Keratinocyte (primary cell): ENCODE measurements at regions not wholly inside any gene's neighbourhood (a gene's known extent, or its start where the extent isn't known, plus 50 kb on each side); places are given as distances from the start of the nearest gene placed in this dataset.

Source experiments
- DNase-seq: peaks from one replicate; pipeline ENCODE4 v3.0.0-alpha.2; 2011; ENCODE audit warnings: low read depth, missing footprints, low spot score
- FAIRE-seq: peaks from 2 replicates; lab custom pipeline; 2011; peaks lifted over from hg19 to GRCh38; lab: Jason Lieb, UNC
- H2AFZ ChIP-seq: 2 replicates; pipeline ENCODE4 v1.6.0; 2012; ENCODE audit warnings: low read length, control low read depth, inconsistent platforms; ENCODE audit not compliant: control insufficient read depth
- H3K27ac ChIP-seq: 2 replicates; pipeline ENCODE4 v1.5.1; 2011; ENCODE audit warnings: low read length; ENCODE audit not compliant: control insufficient read depth, insufficient read depth
- H3K27me3 ChIP-seq: 3 replicates; pipeline ENCODE4 v1.6.0; 2011; ENCODE audit warnings: low read length; ENCODE audit not compliant: control insufficient read depth, insufficient read depth; ENCODE audit errors: extremely low read depth
- H3K36me3 ChIP-seq, 2 experiments: 2 replicates in 1 of 2; 3 replicates in 1 of 2; pipeline ENCODE4 v1.5.1; 2011; ENCODE audit warnings: low read length in 2 of 2, mild to moderate bottlenecking in 1 of 2; ENCODE audit not compliant: control insufficient read depth in 2 of 2, insufficient read depth in 2 of 2; ENCODE audit errors: extremely low read depth in 1 of 2
- H3K4me1 ChIP-seq: 3 replicates; pipeline ENCODE4 v1.5.1; 2011; ENCODE audit warnings: low read length; ENCODE audit not compliant: control insufficient read depth, insufficient read depth; ENCODE audit errors: extremely low read depth
- H3K4me2 ChIP-seq: 3 replicates; pipeline ENCODE4 v1.6.0; 2011; ENCODE audit warnings: low read depth, low read length; ENCODE audit not compliant: control insufficient read depth, insufficient read depth; ENCODE audit errors: extremely low read depth
- H3K4me3 ChIP-seq, 3 experiments: fragments of 200-600 bp in 1 of 3; sonication (generic) in 1 of 3; 2 replicates in 2 of 3; 3 replicates in 1 of 3; pipeline ENCODE4 v1.5.1; 2011 to 2016; ENCODE audit warnings: low read length in 3 of 3, mild to moderate bottlenecking in 3 of 3, control low read depth in 2 of 3, inconsistent platforms in 1 of 3, low read depth in 1 of 3, mixed read lengths in 1 of 3, mixed run types in 1 of 3, moderate library complexity in 1 of 3; ENCODE audit not compliant: control insufficient read depth in 2 of 3, insufficient read depth in 2 of 3; ENCODE audit errors: extremely low read depth in 1 of 3
- H3K79me2 ChIP-seq: 2 replicates; pipeline ENCODE4 v1.6.0; 2012; ENCODE audit warnings: low read length; ENCODE audit not compliant: control insufficient read depth, insufficient read depth
- H3K9ac ChIP-seq: 3 replicates; pipeline ENCODE4 v1.6.0; 2011; ENCODE audit warnings: low read length; ENCODE audit not compliant: control insufficient read depth, insufficient read depth; ENCODE audit errors: extremely low read depth
- H3K9me1 ChIP-seq: 3 replicates; pipeline ENCODE4 v1.6.0; 2011; ENCODE audit warnings: low read length; ENCODE audit not compliant: control insufficient read depth, insufficient read depth; ENCODE audit errors: extremely low read depth
- H3K9me3 ChIP-seq: 2 replicates; pipeline ENCODE4 v1.5.1; 2012; ENCODE audit warnings: low read depth, low read length; ENCODE audit not compliant: control insufficient read depth
- H4K20me1 ChIP-seq: 3 replicates; pipeline ENCODE4 v1.6.0; 2011; ENCODE audit warnings: low read length; ENCODE audit not compliant: control insufficient read depth, insufficient read depth; ENCODE audit errors: extremely low read depth
- EZH2 ChIP-seq: IDR thresholded peaks from one replicate; pipeline ENCODE4 v1.6.1; 2012; ENCODE audit warnings: inconsistent platforms, mild to moderate bottlenecking, low read length, moderate library complexity
- dilution Hi-C: fragments of 300-500 bp; cut with MboI; formaldehyde crosslinking; loops from one replicate; pipeline ENCODE4 v1.7.0; 2020; ENCODE audit warnings: low sequenced_read_pairs; ENCODE audit not compliant: extremely low pct_ligation_motif_present
- TF ChIP-seq, protein P1 (sequence below), 3 experiments: IDR thresholded peaks in 1 of 3; conservative IDR thresholded peaks in 1 of 3; optimal IDR thresholded peaks in 1 of 3; 2 replicates in 2 of 3; 3 replicates in 1 of 3; pipeline versions ENCODE3 to v1.5.1; 2011; ENCODE audit warnings: low read length in 3 of 3, mild to moderate bottlenecking in 3 of 3, moderate library complexity in 2 of 3, control low read depth in 1 of 3, inconsistent platforms in 1 of 3; ENCODE audit not compliant: insufficient read depth in 2 of 3; ENCODE audit errors: extremely low read depth in 1 of 3

DNA sequence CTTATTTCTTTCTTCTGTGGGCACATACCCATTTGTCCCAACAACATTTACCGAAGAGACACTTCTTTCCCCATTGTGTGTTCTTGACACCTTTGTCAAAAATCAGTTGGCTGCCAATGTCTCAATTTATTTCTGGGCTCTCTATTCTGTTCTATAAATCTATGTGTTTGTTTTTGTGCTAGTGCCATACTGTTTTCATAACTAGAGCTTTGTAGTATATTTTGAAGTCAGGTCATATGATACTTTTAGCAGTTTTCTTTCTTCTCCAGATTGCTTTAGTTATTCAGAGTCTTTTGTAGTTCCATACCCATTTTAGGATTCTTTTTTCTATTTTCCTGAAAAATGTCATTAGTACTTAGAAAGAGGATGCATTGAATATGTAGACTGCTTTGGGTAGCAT, 1276.3 kb downstream of the SLITRK1 start:
- Histone ChIP-seq H3K27me3 (no peaks in the 10 kb centered on the region), H2AFZ (no peak overlapping the region), H3K4me3 (no peak overlapping the region), H3K4me2 (no peak overlapping the region), H3K79me2 (no peaks in the 10 kb centered on the region), H3K9ac (no peak overlapping the region), H3K4me1 (no peaks in the 10 kb centered on the region), H3K36me3 (no peaks in the 10 kb centered on the region), H3K27ac (no peak overlapping the region), H3K9me1 (no peaks in the 10 kb centered on the region), H4K20me1 (no peaks in the 10 kb centered on the region), H3K9me3 (no peaks in the 10 kb centered on the region)
- no peak for FAIRE-seq
- TF ChIP-seq, protein P1, sequence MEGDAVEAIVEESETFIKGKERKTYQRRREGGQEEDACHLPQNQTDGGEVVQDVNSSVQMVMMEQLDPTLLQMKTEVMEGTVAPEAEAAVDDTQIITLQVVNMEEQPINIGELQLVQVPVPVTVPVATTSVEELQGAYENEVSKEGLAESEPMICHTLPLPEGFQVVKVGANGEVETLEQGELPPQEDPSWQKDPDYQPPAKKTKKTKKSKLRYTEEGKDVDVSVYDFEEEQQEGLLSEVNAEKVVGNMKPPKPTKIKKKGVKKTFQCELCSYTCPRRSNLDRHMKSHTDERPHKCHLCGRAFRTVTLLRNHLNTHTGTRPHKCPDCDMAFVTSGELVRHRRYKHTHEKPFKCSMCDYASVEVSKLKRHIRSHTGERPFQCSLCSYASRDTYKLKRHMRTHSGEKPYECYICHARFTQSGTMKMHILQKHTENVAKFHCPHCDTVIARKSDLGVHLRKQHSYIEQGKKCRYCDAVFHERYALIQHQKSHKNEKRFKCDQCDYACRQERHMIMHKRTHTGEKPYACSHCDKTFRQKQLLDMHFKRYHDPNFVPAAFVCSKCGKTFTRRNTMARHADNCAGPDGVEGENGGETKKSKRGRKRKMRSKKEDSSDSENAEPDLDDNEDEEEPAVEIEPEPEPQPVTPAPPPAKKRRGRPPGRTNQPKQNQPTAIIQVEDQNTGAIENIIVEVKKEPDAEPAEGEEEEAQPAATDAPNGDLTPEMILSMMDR (optimal IDR thresholded peaks at IDR 0.05 in 1 of 3, IDR thresholded peaks at IDR 0.05 in 1 of 3, conservative IDR thresholded peaks at IDR 0.05 in 1 of 3; ENCODE audit: extremely low read depth in 1 of 3, insufficient read depth in 2 of 3, low read length in 3 of 3), result no peak
- no peak for TF ChIP-seq EZH2
- dilution Hi-C loops, result no loop called here
- DNase-seq, result no peak

DNA sequence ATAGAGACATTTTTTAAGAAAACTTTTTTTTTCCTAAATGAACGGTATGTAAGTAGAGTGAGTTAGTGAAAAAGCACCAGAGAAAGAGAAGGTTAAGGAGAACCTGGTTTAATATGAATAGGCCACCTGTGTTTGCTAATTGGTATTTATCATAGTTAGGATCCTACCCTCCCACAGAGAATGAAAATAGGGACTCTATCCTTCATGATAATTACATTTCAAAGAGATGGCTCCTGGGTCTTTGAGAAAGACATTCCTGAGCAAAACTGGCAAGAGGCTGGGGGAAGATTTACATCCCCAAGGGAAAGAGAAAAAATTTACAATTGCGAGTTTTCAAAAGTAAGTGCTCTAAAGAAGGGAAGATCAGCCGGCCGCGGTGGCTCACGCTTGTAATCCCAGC, 1284.5 kb downstream of the SLITRK1 start:
- H3K4me2 ChIP-seq, result no peak overlapping the region
- TF ChIP-seq, protein P1 (optimal IDR thresholded peaks at IDR 0.05 in 1 of 3, IDR thresholded peaks at IDR 0.05 in 1 of 3, conservative IDR thresholded peaks at IDR 0.05 in 1 of 3; ENCODE audit: extremely low read depth in 1 of 3, insufficient read depth in 2 of 3, low read length in 3 of 3), result no peak
- no peak for TF ChIP-seq EZH2
- H3K4me1 ChIP-seq, result no peaks in the 10 kb centered on the region
- FAIRE-seq, result no peak
- H4K20me1 ChIP-seq, result no peaks in the 10 kb centered on the region
- H3K4me3 ChIP-seq, result no peak overlapping the region
- no peaks in the 10 kb centered on the region for H3K27me3 ChIP-seq
- no peaks in the 10 kb centered on the region for H3K79me2 ChIP-seq
- no peak for DNase-seq
- no peaks in the 10 kb centered on the region for H3K9me3 ChIP-seq
- H3K27ac ChIP-seq, result no peak overlapping the region
- no peaks in the 10 kb centered on the region for H3K9me1 ChIP-seq
- H3K9ac ChIP-seq, result no peak overlapping the region
- dilution Hi-C loops, result no loop called here
- no peak overlapping the region for H2AFZ ChIP-seq
- H3K36me3 ChIP-seq, result no peaks in the 10 kb centered on the region
